ENCODE measurements at regions not wholly inside any gene's neighbourhood (a gene's known extent, or its start where the extent isn't known, plus 50 kb on each side); places are given as distances from the start of the nearest gene placed in this dataset.

DNA sequence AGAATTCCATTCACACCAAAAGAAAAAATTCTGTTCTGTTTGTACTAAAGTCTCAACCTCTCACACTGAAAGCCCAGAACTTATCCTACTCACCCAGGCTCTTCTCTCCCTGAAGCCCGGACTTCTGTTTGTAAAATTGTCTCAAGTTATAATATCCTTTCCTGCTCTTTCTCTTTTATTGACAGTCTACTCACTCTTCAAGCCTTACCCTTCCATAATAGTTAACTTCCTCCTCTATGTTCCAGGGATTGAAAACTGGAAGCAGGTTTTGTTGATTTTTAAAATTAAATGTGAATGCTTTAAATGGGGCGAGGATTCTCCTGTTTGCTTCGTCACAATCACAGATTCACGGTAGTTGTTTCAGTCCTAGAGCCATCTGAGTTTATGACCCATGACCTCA, 51.7 kb upstream of the CCDC112 start:
- intact Hi-C loops (cut with DNase I; ENCODE audit: low total_unique reads) = no loop called here

More for the DNA sequence above, 51.7 kb upstream of the CCDC112 start:
- TF ChIP-seq, protein P1, sequence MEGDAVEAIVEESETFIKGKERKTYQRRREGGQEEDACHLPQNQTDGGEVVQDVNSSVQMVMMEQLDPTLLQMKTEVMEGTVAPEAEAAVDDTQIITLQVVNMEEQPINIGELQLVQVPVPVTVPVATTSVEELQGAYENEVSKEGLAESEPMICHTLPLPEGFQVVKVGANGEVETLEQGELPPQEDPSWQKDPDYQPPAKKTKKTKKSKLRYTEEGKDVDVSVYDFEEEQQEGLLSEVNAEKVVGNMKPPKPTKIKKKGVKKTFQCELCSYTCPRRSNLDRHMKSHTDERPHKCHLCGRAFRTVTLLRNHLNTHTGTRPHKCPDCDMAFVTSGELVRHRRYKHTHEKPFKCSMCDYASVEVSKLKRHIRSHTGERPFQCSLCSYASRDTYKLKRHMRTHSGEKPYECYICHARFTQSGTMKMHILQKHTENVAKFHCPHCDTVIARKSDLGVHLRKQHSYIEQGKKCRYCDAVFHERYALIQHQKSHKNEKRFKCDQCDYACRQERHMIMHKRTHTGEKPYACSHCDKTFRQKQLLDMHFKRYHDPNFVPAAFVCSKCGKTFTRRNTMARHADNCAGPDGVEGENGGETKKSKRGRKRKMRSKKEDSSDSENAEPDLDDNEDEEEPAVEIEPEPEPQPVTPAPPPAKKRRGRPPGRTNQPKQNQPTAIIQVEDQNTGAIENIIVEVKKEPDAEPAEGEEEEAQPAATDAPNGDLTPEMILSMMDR (IDR thresholded peaks at IDR 0.05 in 4 of 5, conservative IDR thresholded peaks at IDR 0.05 in 1 of 5) = no peak
- no peak for TF ChIP-seq POLR2A (IDR thresholded peaks at IDR 0.05)
- H3K4me1 ChIP-seq = peaks cover 13 to 16% of the 10 kb centered on the region in 2 donors
- no peaks in the 10 kb centered on the region for H3K36me3 ChIP-seq
- no peak for DNase-seq
- H3K27me3 ChIP-seq = no peaks in the 10 kb centered on the region
- H3K27ac ChIP-seq = no peak overlapping the region
- no peak for ATAC-seq
- in situ Hi-C loops (cut with MboI; ENCODE audit: low sequenced_read_pairs in 4 of 4) = no loop called here
- H3K4me3 ChIP-seq = no peak overlapping the region
- no peaks in the 10 kb centered on the region for H3K9me3 ChIP-seq
